HG03159 (cell line): ENCODE measurements at regions not wholly inside any gene's neighbourhood (a gene's known extent, or its start where the extent isn't known, plus 50 kb on each side); places are given as distances from the start of the nearest gene placed in this dataset.

Experiments
- ATAC-seq: cut with Tn5 transposase; IDR thresholded peaks from one replicate; pipeline ENCODE4 v1.9.1; 2021; ENCODE audit warnings: mild to moderate bottlenecking, moderate library complexity; ENCODE audit not compliant: unreplicated experiment

DNA sequence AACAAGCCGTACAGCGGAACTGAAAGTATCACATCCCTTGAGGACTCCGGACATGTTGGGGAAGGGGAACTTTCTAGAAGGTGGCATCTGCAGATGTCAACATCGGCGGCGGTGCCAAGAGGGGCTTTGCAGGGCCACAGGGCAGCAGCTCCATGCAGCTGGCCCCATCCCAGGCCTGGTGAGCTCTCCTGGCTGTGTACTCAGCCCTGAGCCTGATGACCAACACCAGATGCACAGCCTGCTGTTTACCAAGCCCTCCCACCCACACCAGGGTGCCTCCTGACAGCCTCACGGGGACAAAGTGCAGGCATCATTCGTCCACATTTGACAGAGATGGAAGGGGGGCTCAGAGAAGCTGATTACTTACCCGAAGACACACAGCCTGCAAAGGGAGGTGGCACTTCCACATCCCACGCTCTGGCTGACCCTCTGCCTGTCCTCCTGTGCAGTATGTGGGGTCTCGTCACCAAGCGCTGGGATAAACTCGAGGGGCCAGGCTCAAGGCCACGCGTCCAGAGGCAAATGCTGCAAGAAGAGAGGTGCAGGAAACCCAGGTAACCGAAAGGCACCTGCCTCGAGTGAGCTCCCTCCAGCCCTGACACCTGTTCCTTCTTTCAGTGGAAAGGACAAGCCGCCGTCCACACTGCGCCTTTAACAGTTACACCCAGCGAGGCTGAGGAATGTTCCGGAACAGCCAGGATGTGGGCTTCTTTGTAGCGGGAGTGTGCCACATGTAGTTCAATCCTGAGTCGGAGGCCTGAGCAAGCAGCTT is 69.0 kb upstream of the ASAP2 start:
- ATAC-seq: no peak

DNA sequence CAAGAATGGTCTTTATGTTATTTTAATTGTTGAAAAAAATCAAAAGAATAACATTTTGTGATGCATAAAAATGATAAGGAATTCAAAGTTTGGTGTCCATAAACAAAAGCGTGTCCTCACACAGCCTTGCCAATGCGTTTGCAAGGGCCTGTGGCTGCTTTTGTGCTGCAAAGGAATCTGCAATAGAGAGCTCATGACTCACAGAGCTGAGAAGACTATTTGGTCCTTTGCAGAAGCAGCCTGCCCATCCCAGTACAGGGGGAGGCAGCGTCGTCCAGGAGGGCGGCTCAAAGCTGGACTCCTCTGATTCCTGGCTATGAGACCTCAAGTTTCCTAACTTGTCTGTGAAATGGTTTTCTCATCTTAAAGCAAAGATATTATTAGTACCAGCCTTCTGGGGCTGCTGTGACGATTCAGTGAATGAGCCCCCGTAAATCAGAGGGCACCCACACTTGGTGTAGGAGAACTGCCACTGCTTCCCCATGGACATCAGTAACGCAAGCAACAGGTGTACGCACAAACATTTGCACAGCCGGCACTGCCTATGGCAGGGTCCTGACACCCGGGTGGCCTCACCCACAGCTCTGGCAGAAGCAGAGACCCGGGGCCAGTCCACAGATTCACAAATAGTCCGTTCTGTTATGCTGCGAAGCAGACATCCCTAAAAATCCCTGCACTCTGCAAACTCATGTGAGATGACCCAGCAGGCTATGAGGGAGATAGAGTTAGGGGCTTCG is 70.6 kb upstream of the ASAP2 start:
- ATAC-seq: no peak

DNA sequence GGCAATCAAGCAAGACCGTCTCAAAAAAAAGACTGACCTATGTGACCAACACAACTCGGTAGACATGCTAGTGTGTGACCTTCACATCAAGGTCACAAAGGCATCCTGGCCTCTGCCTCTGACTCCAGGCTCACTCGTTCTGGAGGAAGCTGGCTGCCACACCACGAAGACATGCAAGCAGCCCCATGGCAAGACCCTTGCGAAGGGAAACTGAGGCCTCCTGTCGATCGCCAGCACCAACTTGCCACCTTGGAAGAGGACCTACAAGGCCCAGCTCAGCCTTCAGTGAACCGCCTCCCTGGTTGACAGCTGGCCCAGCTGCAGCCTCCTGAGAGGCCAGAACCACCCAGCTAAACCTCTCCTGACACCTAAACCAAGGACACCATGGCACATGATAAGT is 79.3 kb upstream of the ASAP2 start:
- no peak for ATAC-seq

DNA sequence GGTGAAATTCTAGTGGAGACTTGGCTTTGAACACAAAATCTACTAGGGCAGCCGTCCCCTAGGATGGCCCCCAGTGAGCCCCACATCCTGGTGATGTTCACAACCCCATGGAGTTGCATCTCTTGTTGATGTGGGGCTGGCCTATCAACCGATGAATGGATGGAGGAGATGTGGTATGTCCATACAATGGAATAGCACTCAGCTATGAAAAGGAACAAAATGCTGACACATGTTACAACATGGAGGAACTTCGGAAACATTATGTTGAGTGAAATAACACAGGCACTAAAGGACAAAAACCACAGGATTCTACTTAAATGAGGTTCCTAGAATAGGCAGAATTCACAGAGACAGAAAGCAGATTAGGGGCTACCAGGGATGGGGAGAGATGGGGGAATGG is 80.1 kb upstream of the ASAP2 start:
- no peak for ATAC-seq

DNA sequence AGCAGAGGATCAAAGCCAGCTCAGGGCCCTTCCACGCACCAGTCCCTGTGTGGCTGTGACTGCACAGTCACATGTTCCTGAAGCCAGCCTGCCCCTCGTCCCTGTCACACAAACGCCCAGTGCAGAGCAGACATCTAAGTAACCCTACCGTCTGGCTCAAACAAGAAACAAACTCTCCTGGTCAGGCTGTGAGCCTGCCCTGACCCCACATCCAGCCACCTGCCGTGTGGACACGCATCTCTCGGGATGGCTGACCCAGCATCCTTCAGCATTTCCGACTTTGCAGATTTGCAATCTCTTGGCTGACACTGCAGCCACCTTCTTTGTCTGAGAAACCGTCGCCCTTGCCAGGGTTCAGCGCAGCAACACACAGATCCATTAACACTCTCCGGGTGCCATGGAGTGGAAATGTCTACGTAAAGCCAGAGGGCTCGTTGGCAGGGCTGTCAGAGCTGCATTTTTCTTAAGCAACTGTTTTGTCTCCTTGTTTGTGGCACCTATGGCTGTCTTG is 82.3 kb upstream of the ASAP2 start:
- ATAC-seq: no peak

DNA sequence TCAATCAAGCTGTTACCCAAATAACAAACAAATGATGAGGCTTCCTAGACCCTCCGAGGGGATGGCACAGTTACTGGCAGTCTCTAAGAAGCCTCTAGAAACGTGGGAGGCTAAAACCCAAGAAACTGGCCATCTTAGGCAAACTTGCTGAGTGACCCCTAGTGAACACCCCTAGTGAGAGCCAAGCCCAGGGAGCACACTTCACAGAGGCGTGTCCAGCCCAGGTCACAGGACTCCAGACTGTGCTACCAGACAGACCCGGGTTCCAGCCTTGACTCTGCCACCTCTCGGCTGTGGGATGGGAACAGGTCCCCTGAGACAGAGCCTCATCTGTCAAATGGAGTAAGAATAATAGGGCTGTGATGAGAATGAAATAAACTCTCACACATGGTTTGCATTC is 83.5 kb upstream of the ASAP2 start:
- no peak for ATAC-seq

DNA sequence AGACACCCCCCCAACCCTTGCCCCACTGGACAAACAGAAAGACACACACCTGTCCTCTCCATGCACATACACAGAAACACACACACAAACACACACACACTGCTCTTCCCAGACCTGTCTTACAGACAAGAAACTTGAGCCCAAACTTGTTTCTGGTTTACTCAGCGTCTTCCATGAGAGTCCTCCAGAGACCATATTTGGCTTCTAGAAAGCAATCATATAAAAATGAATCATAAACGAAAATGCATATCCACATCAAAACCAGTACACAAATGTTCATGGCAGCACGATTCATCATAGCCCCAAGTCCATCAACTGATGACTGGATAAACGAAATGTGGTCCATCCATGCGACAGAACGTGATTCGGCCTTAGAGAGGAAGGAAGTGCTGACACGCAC is 84.2 kb upstream of the ASAP2 start:
- ATAC-seq: no peak

DNA sequence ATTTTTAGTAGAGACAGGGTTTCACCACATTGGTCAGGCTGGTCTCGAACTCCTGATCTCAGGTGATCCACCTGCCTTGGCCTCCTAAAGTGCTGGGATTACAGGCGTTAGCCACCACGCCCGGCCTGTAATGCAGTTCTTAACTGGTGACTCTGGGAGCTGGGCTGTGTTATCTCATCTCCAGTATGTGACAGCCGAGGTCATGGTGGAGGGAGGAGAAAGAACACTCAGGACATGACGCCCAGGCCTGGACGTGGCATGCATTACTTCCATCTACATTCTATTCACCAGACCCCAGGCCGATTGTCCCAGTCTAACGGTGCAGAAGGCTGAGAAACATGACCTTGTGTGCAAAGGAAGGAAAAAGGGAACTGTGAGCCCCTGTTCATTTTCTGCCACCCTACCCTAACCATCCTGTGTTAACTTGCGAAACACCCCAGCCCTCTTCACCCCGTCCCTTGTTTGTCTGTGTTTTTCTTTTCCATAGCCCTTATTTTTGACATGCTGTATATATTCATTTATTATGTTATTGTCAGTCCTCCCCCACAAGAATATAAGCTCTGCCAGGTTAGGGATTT is 88.1 kb upstream of the ASAP2 start:
- ATAC-seq: no peak

DNA sequence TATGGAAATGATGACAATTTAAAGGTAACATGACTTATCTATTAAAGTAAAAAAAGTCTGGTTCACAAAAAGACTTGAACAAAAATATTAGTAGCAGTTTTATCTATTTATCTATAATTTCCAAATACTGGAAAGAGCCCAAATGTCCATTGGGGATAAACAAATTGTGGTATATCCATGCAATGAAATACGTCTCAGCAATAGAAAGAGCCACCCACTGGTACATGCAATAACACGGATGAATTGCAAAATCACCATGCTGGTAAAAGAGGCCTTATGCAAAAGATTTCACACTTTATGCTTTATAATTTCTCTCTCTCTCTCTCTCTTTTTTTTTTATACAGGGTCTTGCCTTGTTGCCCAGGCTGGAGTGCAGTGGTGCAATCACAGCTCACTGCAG is 91.4 kb upstream of the ASAP2 start:
- ATAC-seq: no peak

DNA sequence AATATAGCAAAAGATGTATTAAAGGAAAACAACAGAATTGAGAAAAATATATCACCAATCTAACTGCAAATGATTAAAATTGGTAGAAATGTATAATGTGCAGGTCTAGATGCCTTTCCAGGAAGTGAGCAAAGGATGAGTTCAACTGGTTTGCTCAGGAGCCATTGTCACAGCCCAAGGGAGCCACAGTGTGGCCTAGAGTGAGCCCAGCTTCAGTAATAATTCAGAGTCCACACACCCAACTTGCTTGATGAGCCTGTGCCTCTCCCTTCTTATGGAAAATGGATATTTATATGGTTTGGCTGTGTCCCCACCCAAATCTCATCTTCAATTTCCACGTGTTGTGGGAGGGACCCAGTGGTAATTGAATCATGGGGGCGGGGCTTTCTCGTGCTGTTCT is 92.2 kb upstream of the ASAP2 start:
- ATAC-seq: no peak

DNA sequence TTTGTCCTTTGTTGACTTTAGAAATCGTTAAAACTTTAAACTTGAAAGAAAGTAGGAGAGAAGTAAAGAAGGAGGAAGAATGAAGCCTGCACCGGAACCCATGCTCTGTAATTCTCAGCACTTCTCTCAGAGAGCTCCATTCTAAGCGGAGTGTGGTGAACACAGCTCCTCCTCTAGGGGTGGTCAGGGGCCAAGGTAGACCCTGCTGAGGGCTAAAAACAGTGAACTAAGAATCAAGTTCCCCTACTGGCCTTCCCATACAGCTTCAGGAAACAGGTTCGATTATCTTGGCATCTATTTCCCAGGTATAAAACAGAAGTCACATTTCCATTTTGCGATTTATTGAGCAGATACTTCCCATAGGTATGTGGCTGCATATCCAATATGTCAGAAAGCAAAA is 92.7 kb upstream of the ASAP2 start:
- no peak for ATAC-seq

DNA sequence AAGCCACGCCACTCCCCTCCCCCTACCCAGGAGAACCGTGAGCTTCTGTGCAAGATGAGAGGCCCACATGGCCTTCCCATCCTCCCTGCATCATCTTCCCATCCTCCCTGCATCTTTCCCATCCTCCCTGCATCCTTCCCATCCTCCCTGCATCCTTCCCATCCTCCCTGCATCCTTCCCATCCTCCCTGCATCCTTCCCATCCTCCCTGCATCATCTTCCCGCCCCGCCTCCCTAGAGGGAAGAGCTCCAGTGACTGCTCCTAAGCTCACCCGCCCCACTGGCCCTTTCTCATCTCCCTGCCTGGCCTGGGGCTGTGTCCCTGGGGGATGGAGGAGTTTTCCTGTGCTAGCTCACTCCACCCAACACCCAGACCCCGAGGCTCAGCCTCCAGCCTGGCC is 93.3 kb upstream of the ASAP2 start:
- no peak for ATAC-seq

DNA sequence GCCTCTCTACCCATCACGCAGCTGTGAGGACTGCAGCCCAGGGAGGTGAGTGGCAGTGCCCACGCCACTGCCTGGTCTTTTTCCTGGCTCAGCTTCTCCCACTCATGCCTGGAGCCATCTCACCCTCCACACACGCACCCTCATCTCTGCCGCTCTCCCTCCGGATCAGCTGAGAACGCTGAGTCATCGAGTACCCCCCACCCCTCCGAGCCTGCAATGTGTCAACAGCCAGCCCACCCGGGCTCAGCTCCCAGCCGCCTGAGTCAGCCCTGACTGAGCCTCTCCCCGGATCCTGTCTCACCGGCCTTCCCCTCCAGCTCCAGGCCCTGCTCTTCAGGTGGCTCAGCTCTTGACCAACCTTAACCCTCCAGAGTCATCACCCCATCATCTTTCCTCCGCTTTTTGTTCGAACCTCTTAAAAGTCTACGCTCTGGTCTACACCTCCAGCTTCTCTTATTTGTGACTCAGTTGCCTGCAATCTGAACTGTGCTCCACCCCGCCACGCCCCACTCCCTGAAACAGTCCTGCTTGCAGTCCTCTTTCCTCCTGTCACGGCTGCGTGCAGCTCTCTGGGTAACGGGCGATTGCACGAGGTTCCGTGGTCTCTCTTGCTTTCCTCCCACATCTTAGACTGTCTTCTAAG is 94.4 kb upstream of the ASAP2 start:
- ATAC-seq: no peak

DNA sequence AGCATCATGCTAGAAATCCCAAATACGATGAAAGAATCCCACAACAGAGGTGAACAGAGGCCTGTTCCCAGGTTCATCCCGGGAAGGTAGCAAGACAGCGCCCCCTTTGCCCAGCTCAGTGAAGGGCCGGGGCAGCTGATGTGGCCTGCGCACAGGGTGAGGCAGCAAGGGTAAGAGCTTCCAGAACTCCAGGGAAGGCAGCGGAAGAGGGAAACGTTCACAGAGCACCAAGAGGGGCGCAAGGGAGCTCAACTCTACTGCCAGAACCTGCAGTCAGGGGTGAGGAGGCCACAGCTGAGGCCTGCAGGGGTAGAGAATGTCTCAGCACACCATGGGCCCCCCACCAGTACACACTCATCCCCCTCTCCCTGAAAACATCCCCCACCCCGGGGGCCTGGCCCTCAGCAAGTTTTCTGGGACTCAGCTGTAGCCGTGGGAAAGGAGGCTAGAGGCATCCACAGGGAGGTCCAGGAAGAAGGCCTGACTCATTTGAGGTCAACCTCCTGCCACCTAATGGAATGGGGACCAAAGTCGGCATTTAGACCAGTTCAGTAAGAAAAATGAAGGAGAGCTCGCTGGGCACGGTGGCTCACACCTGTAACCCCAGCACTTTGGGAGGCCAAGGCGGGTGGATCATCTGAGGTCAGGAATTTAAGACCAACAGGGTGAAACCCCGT is 95.6 kb upstream of the ASAP2 start:
- no peak for ATAC-seq

DNA sequence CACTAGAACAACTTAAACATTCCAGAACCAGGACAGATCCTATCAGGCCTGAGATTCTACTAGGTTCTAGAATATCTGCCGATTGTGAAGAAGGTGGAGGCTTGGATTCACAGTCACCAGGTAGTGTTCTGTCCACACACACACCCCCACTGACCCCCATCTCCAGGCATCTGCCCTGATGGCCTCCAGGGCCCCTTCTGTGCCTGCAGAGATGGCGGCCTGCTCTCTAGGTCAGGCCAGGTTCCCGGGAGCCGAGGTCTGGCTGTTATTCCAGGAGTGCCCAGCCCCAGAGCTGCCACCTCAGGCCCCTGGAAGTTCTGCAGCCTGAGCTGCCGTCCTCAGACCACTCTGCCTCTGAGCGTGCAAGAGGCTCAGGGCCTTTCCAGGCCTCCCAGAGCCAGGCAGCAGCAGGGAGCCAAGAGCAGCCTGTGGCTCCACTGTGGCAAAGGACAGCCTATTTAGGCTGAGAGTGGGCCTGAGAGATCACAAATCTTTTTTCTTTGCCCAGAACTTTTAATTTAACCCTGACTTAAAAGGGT is 96.2 kb upstream of the ASAP2 start:
- ATAC-seq: no peak

DNA sequence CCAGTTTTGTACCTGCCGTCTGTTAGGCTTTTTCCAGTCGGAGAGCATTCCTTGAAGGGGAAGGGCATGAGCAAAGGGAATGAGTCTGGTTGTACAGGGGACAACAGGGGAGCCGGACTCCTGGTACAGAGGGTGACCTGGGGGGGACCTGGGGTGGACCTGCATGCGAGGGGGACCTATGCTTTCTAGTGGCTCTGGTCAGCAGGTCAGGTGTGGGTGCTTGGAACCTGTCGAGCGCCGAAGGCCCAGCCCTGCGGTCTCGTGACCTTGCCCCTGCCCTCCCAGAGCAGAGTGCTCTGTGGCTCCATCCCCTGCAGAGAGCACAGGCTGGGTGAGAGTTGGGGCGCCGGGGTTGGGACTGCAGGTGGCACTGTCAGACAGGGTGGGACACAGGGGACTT is 96.7 kb upstream of the ASAP2 start:
- no peak for ATAC-seq

DNA sequence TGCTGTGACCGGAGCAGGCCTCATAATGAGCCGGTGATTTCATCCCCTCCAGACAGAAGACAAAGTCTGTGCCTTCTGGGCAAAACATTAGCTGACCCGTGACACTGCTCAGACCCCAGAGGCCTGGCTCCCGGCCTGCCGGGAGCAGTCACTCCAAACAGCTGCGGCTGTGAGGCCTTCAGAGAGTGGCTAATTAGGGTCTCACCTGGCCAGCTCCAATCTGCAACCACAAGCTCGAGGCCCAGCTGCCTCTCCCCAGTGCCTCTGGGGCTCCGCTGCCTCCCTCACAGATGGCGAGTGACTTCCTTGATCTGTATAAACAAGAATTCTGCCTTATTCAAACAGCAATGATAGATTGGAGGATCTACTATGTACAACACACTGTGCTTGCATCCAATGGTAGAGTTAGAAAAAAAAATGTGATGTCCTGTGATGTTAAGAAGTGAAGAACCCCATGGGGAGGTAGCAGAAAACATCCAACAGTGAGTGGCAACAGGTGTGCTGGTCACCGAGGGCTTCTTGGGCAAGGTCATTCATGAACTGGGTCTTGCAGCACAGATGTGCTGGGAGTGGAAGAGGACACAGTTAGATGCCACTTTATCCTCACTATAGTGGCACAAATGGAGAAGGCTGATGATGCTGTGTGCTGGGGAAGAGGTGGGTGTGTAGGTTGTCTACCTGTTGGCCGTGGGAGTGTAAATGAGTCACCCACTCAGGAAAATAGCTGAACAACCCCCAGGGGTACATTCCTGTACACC is 98.2 kb upstream of the ASAP2 start:
- ATAC-seq: no peak

DNA sequence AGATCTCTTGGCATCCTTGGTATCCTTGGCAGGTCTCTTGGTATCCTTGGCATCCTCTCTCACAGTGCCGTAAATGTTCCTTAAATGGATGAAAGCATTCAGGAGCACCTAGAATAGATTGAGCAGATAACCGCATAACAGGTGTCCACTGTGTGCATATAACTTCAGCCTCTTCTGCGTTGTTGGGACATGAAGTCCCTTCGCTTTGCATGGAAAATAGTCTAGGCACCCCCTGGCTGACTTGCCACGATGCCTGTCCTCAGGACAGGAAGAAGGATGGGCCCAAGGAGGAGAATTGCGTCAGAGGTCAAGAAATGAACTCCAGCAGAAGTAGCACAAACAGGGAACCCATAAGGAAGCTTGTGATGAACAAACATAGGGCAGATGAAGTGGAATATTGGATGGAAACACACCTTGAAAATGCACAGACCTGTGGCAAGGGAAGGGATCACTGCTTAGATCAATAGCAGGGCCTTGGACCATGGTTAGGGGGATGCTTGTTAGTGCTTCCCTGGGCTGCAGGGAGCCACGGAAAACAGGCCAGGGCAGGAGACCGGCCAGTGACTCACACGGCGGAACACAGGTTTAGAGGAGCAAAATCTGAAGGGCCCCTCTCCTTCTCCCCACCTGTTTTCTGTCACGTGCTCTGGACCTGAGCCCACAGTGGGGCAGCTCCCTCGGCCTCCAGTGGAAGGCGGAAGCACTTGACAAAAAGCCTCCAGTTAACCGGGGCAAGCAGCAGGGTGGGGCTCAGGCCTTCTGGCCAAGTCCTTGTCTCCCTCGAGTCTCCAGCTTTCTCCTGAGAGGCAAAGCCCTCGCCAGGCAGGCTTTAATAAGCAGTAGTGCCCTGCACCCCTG is 99.2 kb upstream of the ASAP2 start:
- ATAC-seq: no peak
